Neural crest cell (in vitro differentiated cells): ENCODE measurements at regions not wholly inside any gene's neighbourhood (a gene's known extent, or its start where the extent isn't known, plus 50 kb on each side); places are given as distances from the start of the nearest gene placed in this dataset.
"Not testable (repeated sequence)": the region's sequence is repeated elsewhere in the genome, so short reads cannot be mapped to it uniquely, and the experiment has no call there.

Experiments
- DNase-seq: peaks from one replicate; pipeline ENCODE4 v3.0.0; 2021; ENCODE audit warnings: low read depth, mixed read lengths, low spot score
- H3K27ac Mint-ChIP-seq: one replicate; pipeline ENCODE4 v1.8.0; 2021; ENCODE audit warnings: mild to moderate bottlenecking, mixed read lengths; ENCODE audit not compliant: unreplicated experiment
- H3K27me3 Mint-ChIP-seq: 2 replicates; pipeline ENCODE4 v1.8.0; 2021; ENCODE audit warnings: low read depth, mild to moderate bottlenecking, mixed read lengths
- H3K36me3 Mint-ChIP-seq: 2 replicates; pipeline ENCODE4 v1.8.0; 2021; ENCODE audit warnings: low read depth, mild to moderate bottlenecking, mixed read lengths
- H3K4me1 Mint-ChIP-seq: 2 replicates; pipeline ENCODE4 v1.8.0; 2021; ENCODE audit warnings: mixed read lengths
- H3K4me3 Mint-ChIP-seq: one replicate; pipeline ENCODE4 v1.8.0; 2021; ENCODE audit warnings: mild to moderate bottlenecking, mixed read lengths
- H3K9me3 Mint-ChIP-seq: 2 replicates; pipeline ENCODE4 v1.8.0; 2021; ENCODE audit warnings: mixed read lengths

GRCh38 chr3:195986576-195986975 is 78.2 kb upstream of the TNK2 start:
- H3K4me3 Mint-ChIP-seq, H3K27ac Mint-ChIP-seq, H3K36me3 Mint-ChIP-seq, H3K27me3 Mint-ChIP-seq, H3K9me3 Mint-ChIP-seq, DNase-seq, H3K4me1 Mint-ChIP-seq: not testable (repeated sequence)

DNA sequence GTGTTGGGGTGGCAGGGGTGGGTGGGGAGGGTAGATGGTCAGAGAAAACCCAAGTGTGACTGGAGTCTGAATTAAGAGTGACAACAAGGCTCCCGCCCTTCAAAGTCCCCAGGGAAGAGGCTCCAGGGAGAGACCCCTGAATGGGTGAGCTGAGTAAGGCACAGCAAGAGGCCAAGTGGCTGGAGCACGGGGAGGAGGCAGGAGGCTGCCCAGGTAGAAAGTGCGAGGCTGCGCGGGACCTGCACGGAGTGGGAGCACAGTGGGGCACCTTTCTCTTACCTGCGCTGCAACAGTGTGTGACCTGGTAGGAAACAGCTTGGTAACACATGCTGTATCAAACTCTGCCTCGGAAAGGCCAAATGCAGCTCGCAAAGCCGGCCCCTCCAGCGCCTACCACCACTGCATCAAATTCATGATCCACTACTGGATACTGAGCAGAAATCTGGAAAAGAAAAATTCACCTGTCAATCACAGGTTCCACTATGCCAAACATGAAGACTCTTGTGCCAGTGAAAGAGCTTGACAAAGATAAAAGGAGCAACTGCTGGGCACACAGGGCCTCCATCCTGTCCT is 77.1 kb upstream of the TNK2 start:
- H3K4me3 Mint-ChIP-seq, H3K27me3 Mint-ChIP-seq, DNase-seq, H3K36me3 Mint-ChIP-seq, H3K4me1 Mint-ChIP-seq, H3K27ac Mint-ChIP-seq, H3K9me3 Mint-ChIP-seq: not testable (repeated sequence)

GRCh38 chr3:195984392-195985030 is 76.2 kb upstream of the TNK2 start:
- not testable (repeated sequence) for DNase-seq, H3K36me3 Mint-ChIP-seq, H3K9me3 Mint-ChIP-seq, H3K27ac Mint-ChIP-seq, H3K27me3 Mint-ChIP-seq, H3K4me3 Mint-ChIP-seq, H3K4me1 Mint-ChIP-seq

GRCh38 chr3:195983880-195984279 is 75.5 kb upstream of the TNK2 start:
- H3K9me3 Mint-ChIP-seq, H3K4me1 Mint-ChIP-seq, DNase-seq, H3K4me3 Mint-ChIP-seq, H3K36me3 Mint-ChIP-seq, H3K27ac Mint-ChIP-seq, H3K27me3 Mint-ChIP-seq: not testable (repeated sequence)

DNA sequence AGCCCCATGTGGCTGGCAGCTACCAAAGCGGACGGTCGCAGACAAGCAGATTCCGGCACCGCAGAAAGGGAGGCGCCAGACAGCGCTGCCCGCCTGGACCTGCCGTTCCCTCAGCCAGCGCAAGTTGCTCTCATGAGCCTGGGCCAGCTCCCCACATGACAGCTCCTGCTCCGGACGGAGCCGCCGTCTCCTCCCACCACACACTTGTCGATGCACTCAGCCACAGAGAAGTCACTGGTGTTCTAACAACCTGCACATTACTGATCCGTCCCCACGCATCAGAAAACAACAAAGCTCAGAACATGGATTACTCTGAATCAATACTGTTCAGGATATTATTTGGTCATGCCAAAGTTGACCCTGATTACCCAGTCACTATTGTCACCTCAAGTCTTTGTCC is 74.4 kb upstream of the TNK2 start:
- H3K9me3 Mint-ChIP-seq, H3K27ac Mint-ChIP-seq, H3K36me3 Mint-ChIP-seq, H3K4me1 Mint-ChIP-seq, H3K27me3 Mint-ChIP-seq, H3K4me3 Mint-ChIP-seq, DNase-seq: not testable (repeated sequence)

DNA sequence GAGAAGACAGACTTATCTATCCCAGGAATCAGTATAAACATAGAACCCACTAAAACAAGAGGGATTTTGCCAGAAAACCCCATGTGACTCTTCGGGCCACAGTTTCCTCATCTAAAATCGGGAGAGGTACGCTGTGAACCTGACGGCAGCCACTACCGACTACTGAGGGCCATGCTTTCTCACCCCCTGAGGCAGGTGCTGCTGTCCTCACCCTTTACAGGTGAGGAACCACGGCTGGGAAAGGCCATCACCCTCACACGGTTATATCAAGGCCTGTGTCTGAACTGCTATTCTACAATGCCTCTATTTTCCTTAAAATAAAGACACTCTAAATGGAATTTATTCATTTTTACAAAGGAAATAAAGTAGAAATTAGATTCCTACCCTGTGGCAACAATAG is 73.4 kb upstream of the TNK2 start:
- not testable (repeated sequence) for H3K4me3 Mint-ChIP-seq, DNase-seq, H3K27ac Mint-ChIP-seq, H3K9me3 Mint-ChIP-seq, H3K4me1 Mint-ChIP-seq, H3K36me3 Mint-ChIP-seq, H3K27me3 Mint-ChIP-seq

GRCh38 chr3:195979877-195980276 is 71.5 kb upstream of the TNK2 start:
- not testable (repeated sequence) for H3K4me1 Mint-ChIP-seq, H3K36me3 Mint-ChIP-seq, H3K4me3 Mint-ChIP-seq, H3K27ac Mint-ChIP-seq, H3K9me3 Mint-ChIP-seq, DNase-seq, H3K27me3 Mint-ChIP-seq

- not testable (repeated sequence) for H3K27ac Mint-ChIP-seq, H3K4me1 Mint-ChIP-seq, H3K27me3 Mint-ChIP-seq, H3K36me3 Mint-ChIP-seq, H3K9me3 Mint-ChIP-seq, H3K4me3 Mint-ChIP-seq, DNase-seq
These were observed 70.2 kb upstream of the TNK2 start for GRCh38 chr3:195978585-195978984.

- H3K27ac Mint-ChIP-seq, H3K4me3 Mint-ChIP-seq, H3K27me3 Mint-ChIP-seq, H3K4me1 Mint-ChIP-seq, H3K36me3 Mint-ChIP-seq, DNase-seq, H3K9me3 Mint-ChIP-seq: not testable (repeated sequence)
These were observed 68.5 kb upstream of the TNK2 start for GRCh38 chr3:195976876-195977275.

GRCh38 chr3:195974281-195974680 is 65.9 kb upstream of the TNK2 start:
- peaks cover 12% of the 10 kb centered on the region for H3K36me3 Mint-ChIP-seq
- not testable (repeated sequence) for DNase-seq, H3K4me3 Mint-ChIP-seq, H3K27ac Mint-ChIP-seq, H3K4me1 Mint-ChIP-seq, H3K27me3 Mint-ChIP-seq, H3K9me3 Mint-ChIP-seq

DNA sequence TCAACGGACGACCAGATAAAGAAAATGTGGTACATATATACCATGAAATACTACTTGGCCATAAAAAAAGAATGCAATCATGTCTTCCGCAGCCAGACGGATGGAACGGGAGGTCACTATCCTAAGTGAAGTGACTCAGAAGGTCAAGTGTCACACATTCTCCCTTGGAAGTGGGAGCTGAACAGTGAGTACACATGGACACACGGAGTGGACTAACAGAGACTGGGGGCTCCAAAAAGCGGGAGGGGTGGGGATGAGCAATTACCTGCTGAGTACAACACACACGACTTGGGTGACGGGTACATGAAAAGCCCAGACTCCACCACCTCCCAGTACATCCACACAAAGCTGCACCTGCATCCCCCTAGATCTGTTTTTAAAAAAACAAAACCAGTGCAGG is 62.5 kb upstream of the TNK2 start:
- not testable (repeated sequence) for H3K4me3 Mint-ChIP-seq, DNase-seq, H3K4me1 Mint-ChIP-seq, H3K27ac Mint-ChIP-seq, H3K9me3 Mint-ChIP-seq, H3K27me3 Mint-ChIP-seq
- H3K36me3 Mint-ChIP-seq = peaks cover 15% of the 10 kb centered on the region

GRCh38 chr3:195969838-195970776 is 61.8 kb upstream of the TNK2 start:
- H3K27ac Mint-ChIP-seq, H3K27me3 Mint-ChIP-seq, H3K4me1 Mint-ChIP-seq, H3K9me3 Mint-ChIP-seq, DNase-seq, H3K4me3 Mint-ChIP-seq: not testable (repeated sequence)
- H3K36me3 Mint-ChIP-seq = peaks cover 18% of the 10 kb centered on the region

DNA sequence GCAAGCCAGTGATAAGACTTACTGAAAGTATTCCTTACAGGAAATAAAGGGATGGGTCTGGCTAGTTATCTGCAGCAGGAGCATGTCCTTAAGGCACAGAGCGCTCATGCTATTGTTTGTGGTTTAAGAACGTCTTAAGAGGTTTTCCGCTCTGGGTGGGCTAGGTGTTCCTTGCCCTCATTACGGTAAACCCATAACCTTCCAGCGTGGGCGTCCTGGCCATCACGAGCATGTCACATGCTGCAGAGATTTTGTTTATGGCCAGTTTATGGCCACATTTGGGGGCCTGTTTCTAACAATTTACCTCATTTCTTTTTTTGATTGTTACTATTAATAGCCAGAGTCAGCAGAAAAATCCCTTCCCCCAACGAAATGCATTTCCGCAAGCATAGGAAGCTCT is 61.0 kb upstream of the TNK2 start:
- H3K9me3 Mint-ChIP-seq, H3K27me3 Mint-ChIP-seq, H3K4me1 Mint-ChIP-seq, H3K4me3 Mint-ChIP-seq, DNase-seq, H3K27ac Mint-ChIP-seq: not testable (repeated sequence)
- H3K36me3 Mint-ChIP-seq = peaks cover 19% of the 10 kb centered on the region

GRCh38 chr3:195968104-195968503 is 59.8 kb upstream of the TNK2 start:
- DNase-seq, H3K27ac Mint-ChIP-seq, H3K27me3 Mint-ChIP-seq, H3K4me3 Mint-ChIP-seq, H3K9me3 Mint-ChIP-seq, H3K4me1 Mint-ChIP-seq: not testable (repeated sequence)
- H3K36me3 Mint-ChIP-seq = peaks cover 20% of the 10 kb centered on the region
